PFSK-1 (cell line): ENCODE measurements at regions not wholly inside any gene's neighbourhood (a gene's known extent, or its start where the extent isn't known, plus 50 kb on each side); places are given as distances from the start of the nearest gene placed in this dataset.

ENCODE experiments used
- FOXP2 ChIP-seq: optimal IDR thresholded peaks from 2 replicates; pipeline ENCODE3; 2011; ENCODE audit warnings: borderline replicate concordance, control low read depth, inconsistent platforms; ENCODE audit not compliant: insufficient read depth; ENCODE audit errors: extremely low read length, extremely low read depth
- POLR2AphosphoS5 ChIP-seq: IDR thresholded peaks from 2 replicates; pipeline ENCODE4 v1.6.1; 2012; ENCODE audit warnings: low read depth, mild to moderate bottlenecking, control low read depth, low read length, moderate library complexity
- SIN3A ChIP-seq: IDR thresholded peaks from 2 replicates; pipeline ENCODE4 v1.6.1; 2012; ENCODE audit warnings: mild to moderate bottlenecking, low read length, moderate library complexity, borderline replicate concordance; ENCODE audit not compliant: insufficient read depth
- TAF1 ChIP-seq: IDR thresholded peaks from 2 replicates; pipeline ENCODE4 v1.6.1; 2012; ENCODE audit warnings: low read length, control low read depth, borderline replicate concordance; ENCODE audit not compliant: insufficient read depth
- TF ChIP-seq, protein P1 (sequence below), 2 experiments: IDR thresholded peaks; 2 replicates each; pipeline versions ENCODE4 v1.6.1 to v1.8.0; 2011 to 2012; ENCODE audit warnings: low read depth in 2 of 2, low read length in 2 of 2, control low read depth in 1 of 2, inconsistent platforms in 1 of 2, mild to moderate bottlenecking in 1 of 2, moderate library complexity in 1 of 2; ENCODE audit not compliant: insufficient read depth in 1 of 2

DNA sequence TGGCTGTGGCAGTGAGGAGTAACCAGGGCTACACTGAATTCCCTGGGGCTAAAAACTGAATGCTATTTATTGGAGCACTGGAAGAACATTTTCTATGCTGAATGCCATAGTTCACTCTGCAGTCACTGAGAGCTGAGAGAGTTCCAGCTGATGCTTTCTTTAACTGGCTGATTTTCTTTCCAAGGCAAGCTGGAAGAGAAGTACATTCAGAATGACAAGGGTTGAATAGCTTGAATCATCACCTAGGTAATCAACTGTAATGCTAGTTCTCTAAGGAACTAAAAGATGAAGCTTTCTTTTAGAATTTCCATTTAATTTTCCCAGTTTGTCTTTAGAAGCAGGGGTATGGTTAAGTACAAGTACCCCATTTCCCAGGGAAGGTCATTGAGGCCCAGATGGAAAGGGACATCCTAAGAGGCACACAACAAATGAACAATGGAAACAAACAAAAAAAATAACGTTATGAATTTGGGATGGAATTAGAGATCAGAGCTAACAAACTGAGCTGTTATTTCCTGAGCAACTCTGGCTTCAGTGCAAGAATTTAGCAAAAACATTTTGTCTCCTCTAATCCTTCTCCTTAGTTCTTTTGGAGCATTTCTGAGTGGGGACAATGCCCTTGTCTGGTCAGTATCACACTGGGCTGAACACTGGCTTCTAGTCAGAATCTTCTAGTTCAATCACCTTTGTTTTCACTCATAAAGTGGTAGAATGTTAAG lies 132.8 kb upstream of the REG3A start:
- TF ChIP-seq, protein P1, sequence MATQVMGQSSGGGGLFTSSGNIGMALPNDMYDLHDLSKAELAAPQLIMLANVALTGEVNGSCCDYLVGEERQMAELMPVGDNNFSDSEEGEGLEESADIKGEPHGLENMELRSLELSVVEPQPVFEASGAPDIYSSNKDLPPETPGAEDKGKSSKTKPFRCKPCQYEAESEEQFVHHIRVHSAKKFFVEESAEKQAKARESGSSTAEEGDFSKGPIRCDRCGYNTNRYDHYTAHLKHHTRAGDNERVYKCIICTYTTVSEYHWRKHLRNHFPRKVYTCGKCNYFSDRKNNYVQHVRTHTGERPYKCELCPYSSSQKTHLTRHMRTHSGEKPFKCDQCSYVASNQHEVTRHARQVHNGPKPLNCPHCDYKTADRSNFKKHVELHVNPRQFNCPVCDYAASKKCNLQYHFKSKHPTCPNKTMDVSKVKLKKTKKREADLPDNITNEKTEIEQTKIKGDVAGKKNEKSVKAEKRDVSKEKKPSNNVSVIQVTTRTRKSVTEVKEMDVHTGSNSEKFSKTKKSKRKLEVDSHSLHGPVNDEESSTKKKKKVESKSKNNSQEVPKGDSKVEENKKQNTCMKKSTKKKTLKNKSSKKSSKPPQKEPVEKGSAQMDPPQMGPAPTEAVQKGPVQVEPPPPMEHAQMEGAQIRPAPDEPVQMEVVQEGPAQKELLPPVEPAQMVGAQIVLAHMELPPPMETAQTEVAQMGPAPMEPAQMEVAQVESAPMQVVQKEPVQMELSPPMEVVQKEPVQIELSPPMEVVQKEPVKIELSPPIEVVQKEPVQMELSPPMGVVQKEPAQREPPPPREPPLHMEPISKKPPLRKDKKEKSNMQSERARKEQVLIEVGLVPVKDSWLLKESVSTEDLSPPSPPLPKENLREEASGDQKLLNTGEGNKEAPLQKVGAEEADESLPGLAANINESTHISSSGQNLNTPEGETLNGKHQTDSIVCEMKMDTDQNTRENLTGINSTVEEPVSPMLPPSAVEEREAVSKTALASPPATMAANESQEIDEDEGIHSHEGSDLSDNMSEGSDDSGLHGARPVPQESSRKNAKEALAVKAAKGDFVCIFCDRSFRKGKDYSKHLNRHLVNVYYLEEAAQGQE (IDR thresholded peaks at IDR 0.05; ENCODE audit: insufficient read depth in 1 of 2, low read depth in 2 of 2, low read length in 2 of 2), result no peak
- TF ChIP-seq POLR2AphosphoS5, result no peak
- TF ChIP-seq TAF1, result no peak
- TF ChIP-seq SIN3A, result no peak
- TF ChIP-seq FOXP2, result no peak
